DMS79 treated with DMSO at 0.1 percent for 48 hours (cell line): ENCODE measurements at regions not wholly inside any gene's neighbourhood (a gene's known extent, or its start where the extent isn't known, plus 50 kb on each side); places are given as distances from the start of the nearest gene placed in this dataset.
"Not testable (repeated sequence)": the region's sequence is repeated elsewhere in the genome, so short reads cannot be mapped to it uniquely, and the experiment has no call there.

ENCODE experiments used
- DNase-seq: peaks from one replicate; lab custom pipeline; 2025; lab: John Stamatoyannopoulos, UW

GRCh38 chr6:2611092-2611491 is 139.6 kb downstream of the MYLK4 start:
- no peak for DNase-seq

- DNase-seq = no peak
These were observed 142.2 kb downstream of the MYLK4 start for GRCh38 chr6:2608503-2608902.

- no peak for DNase-seq
These were observed 150.4 kb downstream of the MYLK4 start for GRCh38 chr6:2600363-2600762.

- no peak for DNase-seq
These were observed 150.9 kb downstream of the MYLK4 start for GRCh38 chr6:2599817-2600216.

GRCh38 chr6:2598867-2599266 is 151.9 kb downstream of the MYLK4 start:
- DNase-seq = no peak

- DNase-seq = no peak
These were observed 152.7 kb downstream of the MYLK4 start for GRCh38 chr6:2597991-2598390.

GRCh38 chr6:2597457-2597856 is 153.3 kb downstream of the MYLK4 start:
- not testable (repeated sequence) for DNase-seq

GRCh38 chr6:2596222-2596621 is 154.5 kb downstream of the MYLK4 start:
- DNase-seq = no peak

GRCh38 chr6:2594868-2595267 is 155.9 kb downstream of the MYLK4 start:
- DNase-seq = no peak

GRCh38 chr6:2593167-2593566 is 157.6 kb downstream of the MYLK4 start:
- no peak for DNase-seq

- no peak for DNase-seq
These were observed 161.5 kb downstream of the MYLK4 start for GRCh38 chr6:2589171-2589661.

GRCh38 chr6:2583459-2583858 is 167.3 kb downstream of the MYLK4 start:
- DNase-seq = no peak

- no peak for DNase-seq
These were observed 168.5 kb downstream of the MYLK4 start for GRCh38 chr6:2582268-2582667.

- DNase-seq = no peak
These were observed 169.1 kb downstream of the MYLK4 start for GRCh38 chr6:2581611-2582010.

- DNase-seq = no peak
These were observed 169.7 kb downstream of the MYLK4 start for GRCh38 chr6:2581011-2581410.

- no peak for DNase-seq
These were observed 170.7 kb downstream of the MYLK4 start for GRCh38 chr6:2579804-2580570.

GRCh38 chr6:2579241-2579761 is 171.4 kb downstream of the MYLK4 start:
- no peak for DNase-seq

GRCh38 chr6:2578767-2579166 is 172.0 kb downstream of the MYLK4 start:
- no peak for DNase-seq

GRCh38 chr6:2576499-2576898 is 174.2 kb downstream of the MYLK4 start:
- DNase-seq = no peak

- no peak for DNase-seq
These were observed 175.5 kb downstream of the MYLK4 start for GRCh38 chr6:2575236-2575635.

GRCh38 chr6:2569420-2569819 is 181.3 kb downstream of the MYLK4 start:
- DNase-seq = not testable (repeated sequence)

GRCh38 chr6:2566048-2566447 is 184.7 kb downstream of the MYLK4 start:
- DNase-seq = no peak

GRCh38 chr6:2565499-2565898 is 185.2 kb downstream of the MYLK4 start:
- no peak for DNase-seq

- DNase-seq = peak; percentile 20
These were observed 187.1 kb downstream of the MYLK4 start for GRCh38 chr6:2563635-2564034.
